CD4-positive, alpha-beta T cell treated with Interleukin-17A for 1 hour (primary cell): ENCODE measurements at regions not wholly inside any gene's neighbourhood (a gene's known extent, or its start where the extent isn't known, plus 50 kb on each side); places are given as distances from the start of the nearest gene placed in this dataset.

ENCODE experiments used
- DNase-seq: peaks from one replicate; pipeline ENCODE4 v3.0.0-alpha.2; 2020

DNA sequence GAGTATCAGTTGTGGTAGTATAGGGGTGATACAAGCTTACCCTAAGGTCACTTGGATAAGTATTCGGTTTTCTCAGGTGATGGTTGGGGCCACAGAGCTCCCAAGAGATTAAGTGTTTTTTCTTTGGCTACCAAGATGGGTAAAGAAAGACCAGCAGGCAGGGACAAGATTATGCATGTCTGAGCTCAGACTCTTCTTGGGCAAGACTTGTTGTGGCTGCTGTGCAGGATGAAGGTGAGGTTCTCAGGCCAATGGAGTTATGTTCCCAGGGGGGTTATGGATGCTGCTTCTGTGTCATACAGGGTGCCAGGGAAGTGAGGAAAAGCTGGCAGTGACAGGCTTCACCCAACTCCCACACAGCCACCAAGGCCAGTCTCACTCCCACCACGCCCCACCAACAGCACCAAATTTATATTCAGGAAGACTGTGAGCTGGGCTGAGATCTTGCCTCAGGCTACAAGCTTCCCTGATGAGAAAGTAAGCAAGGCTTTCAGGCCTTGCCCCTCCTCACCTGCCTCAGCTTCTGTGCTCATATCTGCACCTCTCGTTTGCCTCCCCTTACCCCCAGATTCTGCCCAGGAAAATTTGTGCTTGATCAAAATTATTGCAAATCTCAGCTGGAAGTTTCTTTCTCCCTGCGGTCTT is 511.8 kb upstream of the SLITRK1 start:
- no peak for DNase-seq

DNA sequence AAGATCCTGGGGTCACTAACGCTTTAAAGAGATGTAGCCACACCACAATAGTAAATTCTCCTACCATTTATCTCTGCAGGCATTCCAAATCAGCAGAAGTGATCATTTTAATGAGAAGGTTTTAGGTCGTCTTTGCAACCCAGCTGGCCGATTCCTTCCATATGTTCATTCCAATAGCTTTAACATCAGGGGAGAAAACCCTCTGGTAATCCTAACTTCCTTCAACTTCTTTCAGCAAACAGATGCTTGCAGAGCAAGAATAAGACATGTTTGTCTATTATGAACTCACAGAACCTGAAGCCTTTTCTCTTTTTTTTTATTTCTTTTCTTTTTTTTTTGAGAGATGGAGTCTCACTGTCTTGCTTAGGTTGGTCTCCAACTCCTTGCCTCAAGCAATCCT is 498.6 kb upstream of the SLITRK1 start:
- no peak for DNase-seq

DNA sequence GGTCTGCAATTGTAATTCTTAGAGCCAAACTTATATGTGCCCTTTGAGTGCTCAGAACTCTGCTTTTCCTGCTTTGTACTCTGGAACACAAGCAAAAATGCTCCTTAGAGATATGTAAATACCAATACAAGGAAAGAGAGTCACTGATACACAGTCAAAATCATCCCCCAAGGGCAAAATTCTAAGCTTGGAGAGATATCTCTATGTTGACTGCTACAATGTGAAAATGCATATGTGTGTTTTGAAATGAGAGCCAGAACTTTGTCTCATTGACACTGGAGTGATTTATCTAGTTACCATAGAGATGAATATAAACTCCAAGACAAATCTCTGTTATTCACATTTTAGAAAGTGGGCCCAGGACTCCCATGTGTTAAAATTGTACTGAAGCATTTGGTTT is 494.8 kb upstream of the SLITRK1 start:
- DNase-seq = no peak

DNA sequence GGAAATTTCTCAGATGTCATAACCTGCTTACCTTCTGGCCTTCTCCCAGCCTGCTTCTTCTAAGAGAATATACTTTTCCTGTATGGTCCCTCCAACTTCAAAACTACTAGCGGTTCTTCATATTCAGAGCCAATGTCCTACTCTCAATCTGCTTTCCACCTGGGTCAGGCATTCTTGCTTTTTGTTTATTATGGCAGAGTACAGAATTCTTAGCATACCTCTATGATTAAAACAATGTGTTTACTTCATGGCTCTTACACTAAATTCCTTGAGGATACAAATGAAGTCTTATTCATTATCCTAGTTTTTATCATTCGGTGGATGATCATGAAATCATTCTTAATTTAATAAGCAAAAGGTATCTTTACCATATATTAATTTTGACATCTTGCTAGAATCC is 484.2 kb upstream of the SLITRK1 start:
- DNase-seq = no peak

DNA sequence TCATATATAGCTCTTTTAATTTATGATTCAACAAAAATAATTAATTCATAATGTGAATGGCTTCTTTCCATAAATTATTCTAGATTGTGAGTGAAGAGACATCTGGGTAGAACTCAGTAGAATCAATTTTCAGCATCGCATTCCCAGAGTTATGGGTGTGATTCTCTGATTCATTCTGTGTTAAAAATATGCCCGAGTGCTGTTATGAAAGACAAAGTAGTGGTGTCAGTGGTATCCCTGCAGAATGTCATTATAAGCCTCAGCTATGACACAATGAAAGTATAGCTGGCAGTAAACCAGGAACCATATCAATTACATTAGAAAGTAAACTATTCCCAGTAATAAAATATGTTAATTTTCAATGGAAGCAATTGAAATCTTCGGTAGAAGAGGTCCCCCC is 480.5 kb upstream of the SLITRK1 start:
- DNase-seq = no peak

DNA sequence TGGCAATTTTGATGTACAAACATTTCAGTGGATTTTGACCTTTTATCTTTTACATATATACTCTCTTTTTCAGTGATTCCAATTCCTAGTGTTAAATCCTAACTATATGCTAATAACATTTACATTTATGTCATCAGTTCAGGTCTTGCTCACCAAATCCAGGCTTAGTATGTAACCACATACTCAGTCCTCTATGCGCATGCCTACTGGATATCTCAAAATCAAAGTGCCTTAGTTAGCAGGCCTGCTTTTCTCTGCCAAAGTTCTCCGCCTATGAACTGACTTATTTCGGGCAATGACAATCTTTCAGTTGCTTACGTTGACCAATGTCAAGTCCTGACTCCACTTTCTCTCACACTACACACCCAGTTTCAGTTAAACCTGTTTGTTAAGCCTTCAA is 478.5 kb upstream of the SLITRK1 start:
- no peak for DNase-seq

DNA sequence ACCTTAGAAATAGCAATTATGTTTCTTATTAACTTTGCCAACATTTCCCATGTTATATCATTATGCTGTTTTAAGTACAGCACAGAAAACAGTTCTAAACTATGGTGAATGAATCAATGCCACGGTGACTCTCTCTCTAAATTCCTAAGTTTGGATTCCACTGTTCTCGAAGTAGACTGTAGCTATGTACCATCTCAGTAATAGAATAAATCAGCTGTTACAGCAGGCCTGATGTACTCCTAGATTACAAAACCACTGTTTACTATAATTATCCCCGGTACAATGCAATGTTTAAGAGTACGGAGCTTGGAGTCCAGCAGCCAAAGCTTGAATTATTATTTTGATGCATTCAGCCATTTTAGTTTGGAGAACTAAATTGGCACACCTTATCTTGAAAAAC is 476.3 kb upstream of the SLITRK1 start:
- no peak for DNase-seq

DNA sequence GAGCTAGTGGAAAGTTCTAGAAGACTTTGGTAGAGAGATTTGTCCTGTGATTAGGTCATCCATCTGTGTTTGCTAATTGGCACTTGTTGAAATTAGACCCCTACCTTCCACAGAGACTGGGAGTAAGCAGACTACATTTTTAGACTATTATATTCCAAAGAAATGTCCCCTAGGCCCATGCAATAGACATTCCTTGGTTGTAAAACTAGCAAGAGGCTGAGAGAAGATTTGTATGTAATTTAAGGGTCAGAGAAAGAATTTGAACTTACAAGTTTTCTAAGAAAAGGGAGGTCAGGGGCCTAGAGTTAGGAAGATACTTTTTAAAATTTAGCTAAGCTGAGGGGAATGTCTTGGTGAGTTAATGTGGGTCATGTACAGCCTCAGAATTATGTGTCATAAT is 470.7 kb upstream of the SLITRK1 start:
- no peak for DNase-seq

DNA sequence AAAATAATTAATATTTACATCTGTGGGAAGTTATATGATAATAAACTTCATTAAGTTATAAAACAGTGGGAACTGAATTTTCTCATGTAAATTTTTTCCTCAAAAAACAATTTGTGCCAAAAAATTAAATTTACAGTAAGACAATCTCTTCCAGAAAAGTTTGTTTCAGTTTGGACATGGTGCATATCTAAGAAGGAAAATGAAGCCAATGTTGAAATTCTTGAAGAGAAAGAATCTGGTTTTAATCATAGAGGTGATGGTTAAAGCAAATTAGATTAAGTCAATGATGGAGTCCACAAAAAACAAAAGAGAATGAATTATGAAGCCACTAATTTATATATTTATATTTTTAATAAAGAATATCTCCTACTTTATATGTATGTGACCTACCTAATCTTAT is 457.2 kb upstream of the SLITRK1 start:
- DNase-seq = no peak

DNA sequence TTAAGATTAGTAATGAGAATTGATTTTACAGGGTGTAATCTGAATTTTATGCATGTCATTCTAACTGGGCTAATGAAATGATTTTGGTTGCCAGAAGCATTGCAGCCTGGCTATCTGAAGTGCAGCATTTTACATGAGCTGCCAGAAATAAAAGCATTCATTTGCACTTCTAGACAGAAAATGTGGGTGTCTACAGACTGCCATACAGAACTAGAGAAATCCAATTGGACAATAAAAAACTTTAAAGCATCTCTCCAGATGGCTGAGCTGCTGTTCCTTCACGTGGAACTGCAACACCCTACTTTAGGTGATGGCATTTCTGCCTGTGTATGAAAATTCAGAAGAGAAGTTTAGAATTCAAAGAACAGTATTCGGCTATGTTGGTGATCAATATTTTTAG is 450.1 kb upstream of the SLITRK1 start:
- DNase-seq = no peak

DNA sequence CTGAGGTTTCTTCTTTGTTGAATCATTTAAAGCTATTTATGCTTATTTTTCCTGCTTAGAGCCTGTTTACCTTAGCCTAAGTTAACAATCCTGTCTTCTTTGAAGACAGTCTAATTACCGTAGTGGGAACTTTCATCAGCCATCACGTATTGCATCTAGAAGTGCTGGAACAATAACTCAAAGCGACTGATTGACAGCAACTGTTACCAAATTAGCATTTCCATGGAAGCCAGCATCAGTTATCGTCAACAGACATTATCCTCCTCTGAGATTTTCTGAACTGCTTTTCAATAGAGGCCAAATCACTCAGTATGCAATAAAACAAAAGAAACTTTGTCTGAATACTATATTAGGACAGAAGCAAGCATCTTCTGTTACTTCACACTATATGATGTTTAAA is 433.3 kb upstream of the SLITRK1 start:
- DNase-seq = no peak

DNA sequence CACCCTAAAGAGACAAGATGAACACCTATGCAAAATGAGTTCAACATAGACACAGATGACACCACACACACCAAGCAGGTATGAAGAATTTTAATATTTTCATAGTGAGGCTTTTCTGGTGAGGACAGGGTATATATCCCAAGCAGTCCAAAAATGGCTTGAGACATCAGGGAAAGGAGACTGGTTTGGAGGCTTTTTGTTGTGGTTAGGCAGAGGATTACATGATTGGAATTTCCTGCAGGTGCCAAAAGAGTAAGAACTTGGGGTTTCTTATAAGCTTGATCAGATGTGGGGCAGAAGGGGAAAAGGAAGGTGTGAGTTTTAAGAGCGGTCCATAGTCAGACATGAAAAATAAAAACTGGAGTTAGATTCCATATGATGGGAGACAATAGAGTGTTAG is 420.8 kb upstream of the SLITRK1 start:
- no peak for DNase-seq

DNA sequence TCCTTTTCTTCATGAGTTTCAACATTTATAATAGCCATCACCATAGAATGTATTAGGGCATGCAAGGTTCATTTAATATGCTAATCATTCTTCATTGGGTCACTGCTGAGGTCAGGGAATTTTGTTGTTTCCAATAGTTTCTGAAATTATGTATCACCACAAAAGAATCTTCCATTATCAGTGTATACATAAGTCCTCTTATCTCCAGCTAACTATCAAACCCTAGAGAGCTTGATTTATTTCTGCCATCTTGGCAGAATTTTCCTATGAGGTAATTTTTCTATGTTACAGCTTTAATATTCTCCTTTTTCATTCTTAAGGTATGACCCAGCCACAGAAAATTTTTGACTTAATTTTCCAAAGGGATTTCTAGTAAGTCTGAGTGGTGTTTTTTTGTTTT is 415.0 kb upstream of the SLITRK1 start:
- DNase-seq = no peak

DNA sequence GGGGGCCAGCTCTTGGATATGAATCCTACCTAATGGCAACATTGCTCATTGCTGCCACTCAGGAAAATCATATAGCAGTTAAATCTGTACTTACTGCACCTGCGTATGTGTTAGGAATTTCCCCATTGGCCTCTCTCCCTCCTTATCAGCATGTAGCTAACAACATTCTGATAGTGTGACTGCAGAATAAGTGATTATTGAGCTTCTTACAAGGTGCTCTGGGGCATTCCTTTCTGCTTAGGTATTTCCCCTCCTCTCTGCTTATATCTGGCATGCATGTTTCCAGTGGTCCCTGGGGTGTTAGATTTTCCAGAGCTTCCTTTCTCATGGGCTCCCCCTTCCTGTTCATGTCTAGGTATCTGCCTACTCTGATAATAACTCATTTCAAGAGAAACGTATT is 414.1 kb upstream of the SLITRK1 start:
- no peak for DNase-seq

DNA sequence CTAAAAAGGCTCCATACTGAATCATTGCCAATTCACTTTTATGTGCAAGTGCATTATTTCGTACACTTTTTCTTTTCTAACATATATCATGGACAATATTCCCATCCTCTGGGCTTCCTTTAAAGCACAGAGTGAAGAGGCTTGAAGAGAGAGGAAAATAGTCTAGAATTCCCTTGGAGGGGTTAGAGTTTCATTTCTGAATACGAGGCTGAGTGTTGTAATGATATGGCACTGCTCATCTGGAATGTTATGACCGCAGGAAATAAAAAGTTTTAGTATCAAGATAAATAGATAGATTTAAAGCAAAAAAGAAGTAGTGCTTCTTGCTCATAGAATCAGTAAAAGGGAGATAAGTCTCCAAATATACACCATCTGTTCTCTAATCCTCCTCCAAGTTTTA is 412.3 kb upstream of the SLITRK1 start:
- DNase-seq = no peak

DNA sequence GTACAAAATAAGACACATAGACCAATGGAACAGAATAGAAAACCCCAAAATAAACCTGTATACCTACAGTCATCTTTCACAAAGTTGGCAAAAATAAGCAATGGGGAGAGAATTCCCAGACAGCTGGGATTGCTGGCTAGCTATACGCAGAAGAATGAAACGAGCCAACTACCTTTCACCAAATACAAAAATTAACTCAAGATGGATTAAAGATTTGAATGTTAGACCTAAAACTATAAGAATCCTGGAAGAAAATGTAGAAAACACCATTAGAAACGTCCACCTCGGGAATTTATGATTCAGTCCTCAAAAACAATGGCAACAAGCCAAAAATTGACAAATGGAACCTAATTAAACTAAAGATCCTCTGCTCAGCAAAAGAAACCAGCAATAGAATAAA is 408.1 kb upstream of the SLITRK1 start:
- no peak for DNase-seq

DNA sequence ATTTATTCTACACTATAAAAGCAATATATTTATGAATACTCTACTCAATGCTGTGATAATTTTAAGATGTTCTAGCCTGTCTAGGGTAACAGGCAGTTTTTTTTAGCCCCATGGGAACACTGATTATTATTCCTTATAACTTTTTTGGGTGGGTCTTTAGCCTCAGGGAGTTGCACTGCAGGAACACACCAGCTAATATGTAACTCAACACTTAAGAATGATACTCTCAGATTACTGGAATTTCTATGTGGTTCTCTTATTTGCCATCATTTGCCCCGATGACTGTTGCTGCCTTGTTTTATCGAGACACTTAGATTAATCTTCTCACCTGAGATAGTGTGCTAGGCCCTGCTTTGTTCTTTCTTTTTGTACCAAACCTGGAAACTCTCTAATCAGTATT is 396.9 kb upstream of the SLITRK1 start:
- DNase-seq = no peak

DNA sequence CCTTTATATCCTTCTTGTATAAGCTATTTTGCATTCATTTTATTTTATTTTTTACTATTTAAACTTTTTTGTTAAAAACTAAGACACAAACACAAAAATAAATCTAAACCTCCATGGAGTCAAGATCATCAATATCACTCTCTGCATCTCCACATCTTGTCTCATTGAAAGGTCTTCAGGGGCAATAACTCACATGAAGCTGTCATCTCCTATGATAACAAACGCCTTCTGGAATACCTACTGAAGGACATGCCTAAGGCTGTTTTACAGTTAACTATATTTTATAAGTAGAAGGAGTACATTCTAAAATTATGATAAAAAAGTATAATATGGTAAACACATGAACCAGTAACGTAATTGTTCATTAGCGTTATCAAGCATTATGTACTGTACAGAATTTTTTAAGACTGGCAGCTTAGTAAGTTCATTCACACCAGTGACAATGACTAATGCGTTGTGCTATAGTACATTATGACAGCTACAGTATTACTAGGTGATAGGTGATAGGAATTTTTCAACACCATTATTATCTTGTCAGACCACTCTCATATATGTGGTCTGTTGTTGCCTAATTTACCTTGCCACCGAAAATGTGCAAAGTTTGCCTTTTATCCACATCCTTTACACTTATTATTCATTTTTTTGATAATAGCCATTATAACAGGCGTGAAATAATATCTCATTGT is 390.7 kb upstream of the SLITRK1 start:
- DNase-seq = no peak

DNA sequence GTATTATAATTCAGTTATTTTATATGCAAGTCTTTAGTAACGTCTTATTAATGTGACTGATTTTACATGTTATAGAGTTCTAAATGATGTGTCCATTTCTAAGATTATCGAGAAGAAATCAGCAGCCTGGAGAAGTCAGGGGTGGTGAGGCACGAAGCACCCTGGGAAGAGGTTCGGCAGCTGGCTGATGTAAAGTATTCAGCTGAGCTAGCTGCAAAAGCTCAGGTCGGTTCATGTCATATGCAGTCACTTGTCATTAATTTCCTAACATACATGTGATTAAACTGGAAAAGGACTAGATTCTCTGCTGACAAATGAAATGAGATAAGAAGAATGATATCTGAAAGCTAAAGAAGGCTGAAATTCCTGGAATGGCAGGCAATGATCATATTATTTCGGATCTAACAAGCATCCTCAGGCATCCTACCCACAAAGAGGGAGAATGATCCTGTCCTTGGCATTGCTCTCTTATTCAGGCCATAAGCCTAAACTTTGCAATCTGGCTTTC is 383.0 kb upstream of the SLITRK1 start:
- no peak for DNase-seq

DNA sequence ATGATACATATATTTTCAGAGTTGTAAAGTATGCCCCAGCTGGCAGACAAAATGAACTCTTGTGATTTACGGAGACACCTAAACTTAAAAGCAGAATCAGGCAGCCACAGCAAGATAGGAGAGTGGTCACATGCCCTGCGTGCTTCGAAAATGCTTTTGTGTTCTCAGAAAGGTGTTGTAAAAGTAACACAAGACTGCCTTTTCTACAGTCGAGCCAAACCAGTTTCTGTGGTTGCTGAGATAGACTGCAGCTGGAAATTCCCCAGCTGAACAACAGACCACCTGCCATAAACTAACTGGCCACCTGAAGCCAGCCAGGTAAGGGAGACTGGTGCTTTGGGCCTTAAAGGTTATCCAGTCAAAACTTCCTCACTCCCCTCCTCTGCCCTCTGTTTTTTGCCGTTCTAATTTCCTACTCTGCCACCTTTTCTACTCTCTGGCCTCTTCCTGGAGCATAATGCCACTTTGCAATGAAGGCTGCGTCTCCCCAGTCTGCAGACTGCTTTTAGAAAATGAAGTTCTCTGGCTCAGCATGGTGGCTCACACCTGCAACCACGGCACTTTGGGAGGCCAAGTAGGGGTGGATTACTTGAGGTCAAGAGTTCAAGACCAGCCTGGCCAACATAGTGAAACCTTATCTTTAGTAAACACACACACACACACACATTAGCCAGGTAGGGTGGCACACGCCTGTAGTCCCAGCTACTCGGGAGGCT is 381.2 kb upstream of the SLITRK1 start:
- DNase-seq = no peak

DNA sequence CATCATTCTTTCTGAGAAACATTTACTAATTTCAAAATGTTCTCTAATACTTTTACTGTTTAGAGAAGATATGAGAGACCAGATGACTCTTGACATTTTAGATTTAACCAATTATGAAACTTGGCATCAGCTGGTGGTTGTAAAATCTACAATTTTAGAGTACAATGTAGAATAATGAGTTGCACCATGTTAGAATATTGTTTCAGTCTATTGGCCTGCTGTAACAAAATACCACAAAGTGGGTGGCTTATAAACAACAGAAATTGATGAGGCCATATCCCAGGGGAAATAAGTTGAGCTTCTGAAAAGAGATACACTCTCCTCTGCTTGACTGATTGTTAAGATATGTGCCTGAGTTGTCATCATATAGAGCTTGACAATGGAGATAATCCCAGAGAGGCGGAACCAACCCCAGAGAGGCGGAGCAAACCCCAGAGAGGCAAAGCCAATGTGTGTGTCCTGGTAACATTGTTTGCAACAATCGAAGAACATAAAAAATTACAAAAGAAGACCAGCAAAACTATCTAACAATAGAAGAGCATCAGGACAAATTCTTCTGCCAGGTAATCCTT is 373.0 kb upstream of the SLITRK1 start:
- no peak for DNase-seq

DNA sequence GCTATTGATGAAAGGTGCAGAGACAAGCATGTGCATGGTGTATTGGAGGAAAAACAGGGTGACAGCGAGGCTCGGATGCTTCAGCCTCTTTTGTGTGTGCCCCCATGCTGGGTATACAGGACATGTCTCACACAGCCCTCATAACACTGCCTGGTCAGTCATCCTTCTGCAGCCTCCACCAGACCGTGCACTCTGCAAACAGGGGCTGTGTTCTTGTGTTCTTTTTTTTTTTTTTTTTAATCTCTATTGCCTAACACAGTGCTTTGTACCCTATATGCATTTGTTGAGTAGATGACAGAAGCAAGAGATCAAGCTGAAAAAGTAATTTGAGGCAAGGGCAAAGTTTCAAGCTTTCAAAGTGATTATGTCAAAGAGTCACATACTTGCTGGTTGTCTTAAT is 367.2 kb upstream of the SLITRK1 start:
- DNase-seq = no peak

DNA sequence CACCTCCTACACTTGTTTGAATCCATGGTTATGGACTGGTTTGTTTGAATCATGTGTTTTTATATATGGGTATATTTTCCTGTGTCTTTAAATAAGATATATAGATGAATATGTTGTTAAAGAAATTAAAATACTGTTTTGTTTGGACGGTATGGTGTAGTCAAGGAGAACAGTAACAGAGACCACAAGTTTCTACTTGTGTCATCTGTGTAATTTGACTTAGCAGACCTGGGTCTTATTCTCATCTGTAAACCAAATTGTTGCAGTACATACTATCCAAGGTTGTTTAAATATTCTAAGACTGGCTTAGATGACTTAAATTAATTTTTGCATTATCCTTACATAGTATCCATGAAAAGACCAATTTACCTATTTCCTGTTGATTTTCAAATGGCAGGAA is 361.1 kb upstream of the SLITRK1 start:
- no peak for DNase-seq

DNA sequence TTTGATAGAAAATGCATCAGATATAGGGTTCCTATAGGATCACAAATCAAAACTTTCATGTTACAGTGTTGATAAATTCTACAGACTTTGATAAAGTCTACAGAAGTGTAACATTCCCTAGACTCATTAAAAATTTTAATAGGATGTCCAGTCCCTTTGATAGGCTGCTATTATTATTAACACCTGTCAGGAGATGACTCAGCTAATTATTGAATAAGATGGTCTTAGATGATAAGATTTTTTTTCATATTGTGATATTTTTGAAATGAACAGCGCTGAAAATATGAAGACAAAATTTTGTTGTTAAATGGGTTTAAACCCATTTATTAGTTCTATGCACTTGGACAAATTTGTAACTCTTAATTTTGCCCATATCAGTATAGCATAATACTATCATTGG is 356.8 kb upstream of the SLITRK1 start:
- no peak for DNase-seq
